Umbilical cord (tissue), 1 donor: ENCODE measurements at regions not wholly inside any gene's neighbourhood (a gene's known extent, or its start where the extent isn't known, plus 50 kb on each side); places are given as distances from the start of the nearest gene placed in this dataset.
A peak's percentile ranks its signal among the peaks of the same experiment; 100 is the strongest.

Experiments
- DNase-seq: peaks from one replicate; pipeline ENCODE4 v3.0.0-alpha.2; 2015; ENCODE audit warnings: low spot score

GRCh38 chr12:69062621-69063237, 129.8 kb upstream of the CPM start:
- DNase-seq = no peak

GRCh38 chr12:69064734-69065443, 131.9 kb upstream of the CPM start:
- DNase-seq = no peak

GRCh38 chr12:69065775-69066174, 132.8 kb upstream of the CPM start:
- no peak for DNase-seq

GRCh38 chr12:69066492-69067373, 133.8 kb upstream of the CPM start:
- no peak for DNase-seq

GRCh38 chr12:69067713-69068112, 134.7 kb upstream of the CPM start:
- DNase-seq = no peak

GRCh38 chr12:69068448-69068847, 135.5 kb upstream of the CPM start:
- DNase-seq = no peak

- DNase-seq = no peak
Observed at GRCh38 chr12:69069479-69069878, 136.5 kb upstream of the CPM start.

GRCh38 chr12:69070319-69071090, 137.5 kb upstream of the CPM start:
- peak; percentile 61 for DNase-seq

- no peak for DNase-seq
Observed at GRCh38 chr12:69071091-69071370, 138.1 kb upstream of the CPM start.

GRCh38 chr12:69073035-69073434, 140.1 kb upstream of the CPM start:
- no peak for DNase-seq

- DNase-seq = no peak
Observed at GRCh38 chr12:69074556-69075349, 141.8 kb upstream of the CPM start.

- no peak for DNase-seq
Observed at GRCh38 chr12:69083689-69084088, 150.7 kb upstream of the CPM start.

- DNase-seq = no peak
Observed at GRCh38 chr12:69084816-69085378, 151.9 kb upstream of the CPM start.

- no peak for DNase-seq
Observed at GRCh38 chr12:69085852-69086251, 152.9 kb upstream of the CPM start.

GRCh38 chr12:69087986-69088385, 151.4 kb upstream of the CPSF6 start:
- no peak for DNase-seq

GRCh38 chr12:69090722-69091121, 148.6 kb upstream of the CPSF6 start:
- DNase-seq = no peak

- DNase-seq = no peak
Observed at GRCh38 chr12:69091442-69092017, 147.8 kb upstream of the CPSF6 start.

- DNase-seq = no peak
Observed at GRCh38 chr12:69092137-69092536, 147.2 kb upstream of the CPSF6 start.

GRCh38 chr12:69094606-69095216, 144.7 kb upstream of the CPSF6 start:
- DNase-seq = no peak
